ENCODE measurements at regions not wholly inside any gene's neighbourhood (a gene's known extent, or its start where the extent isn't known, plus 50 kb on each side); places are given as distances from the start of the nearest gene placed in this dataset.

GRCh38 chr5:98218838-98219237 is 554.6 kb upstream of the RGMB start:
- no peak for DNase-seq
- H4K8ac ChIP-seq (ENCODE audit: low read depth in 2 of 2, low read length in 2 of 2): no peak overlapping the region
- H3K4ac ChIP-seq (ENCODE audit: low read depth, low read length): no peak overlapping the region
- H3K9me3 ChIP-seq (ENCODE audit: control insufficient read depth, insufficient read depth, low read length): no peaks in the 10 kb centered on the region
- H4K20me1 ChIP-seq (ENCODE audit: insufficient read depth, low read length): no peaks in the 10 kb centered on the region
- no peak overlapping the region for H2BK5ac ChIP-seq (ENCODE audit: low read depth, low read length, poor library complexity, severe bottlenecking)
- no peak overlapping the region for H4K5ac ChIP-seq (ENCODE audit: low read depth, low read length)
- no peaks in the 10 kb centered on the region for H3K27me3 ChIP-seq (ENCODE audit: control insufficient read depth, insufficient read depth, low read length)
- intact Hi-C loops (cut with micrococcal nuclease): no loop called here
- no peak overlapping the region for H2AFZ ChIP-seq (replicated peaks; ENCODE audit: low read length, poor library complexity)
- H3K4me1 ChIP-seq (ENCODE audit: control insufficient read depth, insufficient read depth, low read length): peaks cover 2% of the 10 kb centered on the region; the same call in 1 of the 2 replicates
- H3K9me1 ChIP-seq (ENCODE audit: insufficient read depth, low read length): no peaks in the 10 kb centered on the region
- H2AK9ac ChIP-seq (replicated peaks; ENCODE audit: low read depth, low read length, poor library complexity): no peak overlapping the region
- no peaks in the 10 kb centered on the region for H3K79me1 ChIP-seq (ENCODE audit: low read depth in 1 of 2, low read length in 2 of 2)
- H3K27ac ChIP-seq (ENCODE audit: insufficient read depth, low read length): no peak overlapping the region
- H3K4me3 ChIP-seq (ENCODE audit: insufficient read depth, low read depth, low read length): no peak overlapping the region
- TF ChIP-seq CTCF (conservative IDR thresholded peaks at IDR 0.05; ENCODE audit: low read depth, low read length) (no peak), CHD1 (IDR thresholded peaks at IDR 0.05; ENCODE audit: low read depth, low read length) (no peak), CEBPB (IDR thresholded peaks at IDR 0.05; ENCODE audit: low read depth, low read length) (no peak), ELK1 (IDR thresholded peaks at IDR 0.05; ENCODE audit: borderline replicate concordance, low read depth, low read length) (no peak), USF2 (IDR thresholded peaks at IDR 0.05; ENCODE audit: low read depth, low read length) (no peak), POLR2A (IDR thresholded peaks at IDR 0.05; ENCODE audit: low read depth, low read length) (no peak), BHLHE40 (IDR thresholded peaks at IDR 0.05; ENCODE audit: low read depth, low read length) (no peak), SMC3 (IDR thresholded peaks at IDR 0.05; ENCODE audit: low read depth, low read length) (no peak), MAFK (IDR thresholded peaks at IDR 0.05; ENCODE audit: low read depth, low read length) (no peak), RCOR1 (IDR thresholded peaks at IDR 0.05; ENCODE audit: insufficient replicate concordance, low read length) (no peak), NFE2L2 (IDR thresholded peaks at IDR 0.05; ENCODE audit: low read depth, low read length) (no peak), RAD21 (IDR thresholded peaks at IDR 0.05; ENCODE audit: low read length) (no peak), FOS (IDR thresholded peaks at IDR 0.05; ENCODE audit: low read depth, low read length) (no peak), MXI1 (IDR thresholded peaks at IDR 0.05; ENCODE audit: borderline replicate concordance, low read depth, low read length) (no peak)
- POLR2A ChIA-PET (ENCODE audit: unreplicated experiment): no interaction called here
- H2BK15ac ChIP-seq (ENCODE audit: low read depth, low read length): no peak overlapping the region
- CTCF ChIA-PET: no interaction called here
- no CpG with 5 or more reads among the region's 2 CpGs for WGBS, 2 experiments (ENCODE audit: extremely low coverage in 2 of 2, insufficient read length in 1 of 2)
- H3K18ac ChIP-seq (ENCODE audit: low read depth, low read length): no peak overlapping the region
- H3K36me3 ChIP-seq (ENCODE audit: control insufficient read depth, insufficient read depth, low read length): no peaks in the 10 kb centered on the region
- no peak overlapping the region for H3K4me2 ChIP-seq (ENCODE audit: low read depth, low read length)
- no peak overlapping the region for H3K9ac ChIP-seq (ENCODE audit: low read depth, low read length)
- in situ Hi-C loops (cut with MboI; ENCODE audit: low sequenced_read_pairs): no loop called here
- no peak overlapping the region for H3K56ac ChIP-seq (ENCODE audit: extremely low read depth, insufficient read depth, low read length)
- dilution Hi-C loops (cut with HindIII; ENCODE audit: low sequenced_read_pairs, unreplicated experiment): no loop called here
- H3K14ac ChIP-seq (replicated peaks; ENCODE audit: low read depth, low read length): no peak overlapping the region
- H2BK120ac ChIP-seq (ENCODE audit: low read depth, low read length): no peak overlapping the region
- H2BK20ac ChIP-seq (ENCODE audit: low read depth, low read length): no peak overlapping the region
- H2AK5ac ChIP-seq (ENCODE audit: low read depth, low read length): no peak overlapping the region
- no peak overlapping the region for H4K91ac ChIP-seq (ENCODE audit: insufficient read depth, low read depth, low read length)
- BruUV-seq (replicated peaks): no TSS peak
- ATAC-seq (ENCODE audit: low read depth): no peak
- no peak overlapping the region for H3K23ac ChIP-seq (ENCODE audit: low read depth, low read length)
